HCT116 (cell line): ENCODE measurements at regions not wholly inside any gene's neighbourhood (a gene's known extent, or its start where the extent isn't known, plus 50 kb on each side); places are given as distances from the start of the nearest gene placed in this dataset.

Source experiments
- CEBPB ChIP-seq: IDR thresholded peaks from 2 replicates; pipeline ENCODE4 v1.6.1; 2012; ENCODE audit warnings: low read depth
- POLR2A ChIP-seq: IDR thresholded peaks from 2 replicates; pipeline ENCODE4 v1.7.0; 2011; ENCODE audit warnings: borderline replicate concordance; ENCODE audit not compliant: insufficient read depth, insufficient read length; ENCODE audit errors: extremely low read depth
- POLR2AphosphoS5 ChIP-seq: IDR thresholded peaks from 2 replicates; pipeline ENCODE4 v1.6.1; 2011; ENCODE audit warnings: mild to moderate bottlenecking, low read depth, low read length, moderate library complexity
- RAD21 ChIP-seq: IDR thresholded peaks from 2 replicates; pipeline ENCODE4 v1.6.1; 2012; ENCODE audit warnings: low read depth, mild to moderate bottlenecking
- TF ChIP-seq, protein P1 (sequence below), 3 experiments: fragments of 200-600 bp in 1 of 3; sonication (generic) in 1 of 3; IDR thresholded peaks in 2 of 3; conservative IDR thresholded peaks in 1 of 3; 2 replicates each; pipeline ENCODE4 v1.5.1; 2012 to 2017; ENCODE audit warnings: low read depth in 2 of 3, low read length in 2 of 3, antibody characterized with exemption in 1 of 3, borderline replicate concordance in 1 of 3, control low read depth in 1 of 3, mild to moderate bottlenecking in 1 of 3, mixed read lengths in 1 of 3, mixed run types in 1 of 3, moderate library complexity in 1 of 3; ENCODE audit not compliant: insufficient read depth in 1 of 3
- TF ChIP-seq, protein P2 (sequence below): IDR thresholded peaks from 2 replicates; pipeline ENCODE4 v1.6.1; 2012
- TF ChIP-seq, protein P3 (sequence below): IDR thresholded peaks from 2 replicates; pipeline ENCODE4 v1.6.1; 2012; ENCODE audit warnings: low read depth

DNA sequence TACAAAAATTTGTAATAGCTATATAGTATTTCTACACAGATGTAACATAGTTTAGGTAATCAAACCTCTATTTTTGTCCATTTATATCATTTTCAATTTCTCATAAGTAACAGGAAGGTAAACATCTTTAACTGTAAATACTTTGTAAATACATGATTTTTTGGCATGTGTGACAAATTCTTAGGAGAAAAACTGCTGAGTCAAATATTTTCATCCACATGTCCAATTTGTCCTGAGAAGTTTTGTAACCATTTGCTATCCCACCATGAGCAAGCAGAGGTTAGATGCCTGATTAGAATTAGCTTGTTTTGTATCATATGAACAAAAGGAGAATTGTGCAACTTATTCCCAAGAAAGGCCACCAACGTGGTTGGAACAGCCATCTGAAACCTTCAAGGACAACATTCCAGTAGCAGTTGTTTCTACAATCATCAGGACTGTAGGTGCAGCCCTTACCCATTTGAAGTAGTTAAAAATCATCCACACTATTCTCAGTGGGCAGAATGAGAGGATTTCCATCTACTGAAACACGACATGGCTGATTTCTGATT lies 139.6 kb upstream of the MPPED2 start:
- no peak for TF ChIP-seq RAD21
- TF ChIP-seq POLR2AphosphoS5, result no peak
- TF ChIP-seq, protein P1, sequence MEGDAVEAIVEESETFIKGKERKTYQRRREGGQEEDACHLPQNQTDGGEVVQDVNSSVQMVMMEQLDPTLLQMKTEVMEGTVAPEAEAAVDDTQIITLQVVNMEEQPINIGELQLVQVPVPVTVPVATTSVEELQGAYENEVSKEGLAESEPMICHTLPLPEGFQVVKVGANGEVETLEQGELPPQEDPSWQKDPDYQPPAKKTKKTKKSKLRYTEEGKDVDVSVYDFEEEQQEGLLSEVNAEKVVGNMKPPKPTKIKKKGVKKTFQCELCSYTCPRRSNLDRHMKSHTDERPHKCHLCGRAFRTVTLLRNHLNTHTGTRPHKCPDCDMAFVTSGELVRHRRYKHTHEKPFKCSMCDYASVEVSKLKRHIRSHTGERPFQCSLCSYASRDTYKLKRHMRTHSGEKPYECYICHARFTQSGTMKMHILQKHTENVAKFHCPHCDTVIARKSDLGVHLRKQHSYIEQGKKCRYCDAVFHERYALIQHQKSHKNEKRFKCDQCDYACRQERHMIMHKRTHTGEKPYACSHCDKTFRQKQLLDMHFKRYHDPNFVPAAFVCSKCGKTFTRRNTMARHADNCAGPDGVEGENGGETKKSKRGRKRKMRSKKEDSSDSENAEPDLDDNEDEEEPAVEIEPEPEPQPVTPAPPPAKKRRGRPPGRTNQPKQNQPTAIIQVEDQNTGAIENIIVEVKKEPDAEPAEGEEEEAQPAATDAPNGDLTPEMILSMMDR (IDR thresholded peaks at IDR 0.05 in 2 of 3, conservative IDR thresholded peaks at IDR 0.05 in 1 of 3; ENCODE audit: borderline replicate concordance in 1 of 3, insufficient read depth in 1 of 3, low read depth in 2 of 3, low read length in 2 of 3), result no peak
- TF ChIP-seq, protein P2, sequence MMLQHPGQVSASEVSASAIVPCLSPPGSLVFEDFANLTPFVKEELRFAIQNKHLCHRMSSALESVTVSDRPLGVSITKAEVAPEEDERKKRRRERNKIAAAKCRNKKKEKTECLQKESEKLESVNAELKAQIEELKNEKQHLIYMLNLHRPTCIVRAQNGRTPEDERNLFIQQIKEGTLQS, result no peak
- TF ChIP-seq, protein P3, sequence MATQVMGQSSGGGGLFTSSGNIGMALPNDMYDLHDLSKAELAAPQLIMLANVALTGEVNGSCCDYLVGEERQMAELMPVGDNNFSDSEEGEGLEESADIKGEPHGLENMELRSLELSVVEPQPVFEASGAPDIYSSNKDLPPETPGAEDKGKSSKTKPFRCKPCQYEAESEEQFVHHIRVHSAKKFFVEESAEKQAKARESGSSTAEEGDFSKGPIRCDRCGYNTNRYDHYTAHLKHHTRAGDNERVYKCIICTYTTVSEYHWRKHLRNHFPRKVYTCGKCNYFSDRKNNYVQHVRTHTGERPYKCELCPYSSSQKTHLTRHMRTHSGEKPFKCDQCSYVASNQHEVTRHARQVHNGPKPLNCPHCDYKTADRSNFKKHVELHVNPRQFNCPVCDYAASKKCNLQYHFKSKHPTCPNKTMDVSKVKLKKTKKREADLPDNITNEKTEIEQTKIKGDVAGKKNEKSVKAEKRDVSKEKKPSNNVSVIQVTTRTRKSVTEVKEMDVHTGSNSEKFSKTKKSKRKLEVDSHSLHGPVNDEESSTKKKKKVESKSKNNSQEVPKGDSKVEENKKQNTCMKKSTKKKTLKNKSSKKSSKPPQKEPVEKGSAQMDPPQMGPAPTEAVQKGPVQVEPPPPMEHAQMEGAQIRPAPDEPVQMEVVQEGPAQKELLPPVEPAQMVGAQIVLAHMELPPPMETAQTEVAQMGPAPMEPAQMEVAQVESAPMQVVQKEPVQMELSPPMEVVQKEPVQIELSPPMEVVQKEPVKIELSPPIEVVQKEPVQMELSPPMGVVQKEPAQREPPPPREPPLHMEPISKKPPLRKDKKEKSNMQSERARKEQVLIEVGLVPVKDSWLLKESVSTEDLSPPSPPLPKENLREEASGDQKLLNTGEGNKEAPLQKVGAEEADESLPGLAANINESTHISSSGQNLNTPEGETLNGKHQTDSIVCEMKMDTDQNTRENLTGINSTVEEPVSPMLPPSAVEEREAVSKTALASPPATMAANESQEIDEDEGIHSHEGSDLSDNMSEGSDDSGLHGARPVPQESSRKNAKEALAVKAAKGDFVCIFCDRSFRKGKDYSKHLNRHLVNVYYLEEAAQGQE, result no peak
- TF ChIP-seq POLR2A, result no peak
- no peak for TF ChIP-seq CEBPB
